ENCODE measurements at regions not wholly inside any gene's neighbourhood (a gene's known extent, or its start where the extent isn't known, plus 50 kb on each side); places are given as distances from the start of the nearest gene placed in this dataset.
A peak's percentile ranks its signal among the peaks of the same experiment; 100 is the strongest.
"Not testable (repeated sequence)": the region's sequence is repeated elsewhere in the genome, so short reads cannot be mapped to it uniquely, and the experiment has no call there.

DNA sequence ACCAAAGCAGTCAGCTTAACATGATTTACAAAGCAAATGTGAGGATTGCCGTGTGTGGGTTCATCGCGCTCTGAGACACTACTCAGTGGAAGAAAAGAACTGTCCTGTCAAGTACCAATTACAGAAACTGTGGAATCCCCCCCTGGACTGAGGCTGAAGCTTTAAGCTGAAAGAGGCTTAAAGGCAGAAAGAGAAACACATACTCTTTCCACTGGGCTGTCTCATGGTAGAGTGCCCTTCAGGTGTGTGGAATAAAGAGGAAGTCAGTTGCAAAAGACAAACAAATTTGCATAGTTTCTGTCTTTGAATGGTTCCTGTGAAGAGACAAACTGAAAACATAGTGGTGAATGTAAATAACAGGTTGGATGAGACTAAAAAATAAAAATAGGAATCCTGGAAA is 560.4 kb upstream of the SYNCRIP start:
- no peak overlapping the region for H3K4me3 Mint-ChIP-seq
- no peaks in the 10 kb centered on the region for H3K27me3 Mint-ChIP-seq
- H3K27ac Mint-ChIP-seq, result no peak overlapping the region
- no peaks in the 10 kb centered on the region for H3K4me1 Mint-ChIP-seq
- no peaks in the 10 kb centered on the region for H3K36me3 Mint-ChIP-seq
- peaks cover 2 to 11% (median 4%) of the 10 kb centered on the region in 7 donors for H3K9me3 Mint-ChIP-seq
- ATAC-seq (ENCODE audit: low read depth in 2 of 2) (no peak), DNase-seq (no peak)

DNA sequence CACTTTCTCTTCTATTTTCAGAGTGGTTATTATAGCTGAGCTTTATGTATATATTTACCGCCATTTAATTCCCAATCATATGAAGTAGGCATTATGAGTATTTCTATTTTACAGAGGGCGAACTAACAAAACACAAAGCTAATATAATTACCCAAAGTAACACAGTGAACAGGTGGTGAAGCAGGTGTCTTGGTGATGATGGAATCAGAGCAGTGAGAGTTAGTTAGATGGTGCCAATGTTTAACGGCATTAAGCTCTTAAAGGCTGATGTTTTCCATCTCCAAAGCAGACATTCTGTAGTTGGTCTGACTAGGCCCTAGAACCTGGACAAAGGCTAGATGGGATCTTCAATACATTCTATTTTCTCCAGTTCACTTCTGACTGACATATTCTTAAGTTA is 551.1 kb upstream of the SYNCRIP start:
- Mint-ChIP-seq H3K36me3 (no peaks in the 10 kb centered on the region), H3K4me1 (no peaks in the 10 kb centered on the region), H3K27me3 (no peaks in the 10 kb centered on the region), H3K4me3 (no peak overlapping the region), H3K27ac (no peak overlapping the region), H3K9me3 (peaks cover 0 to 3% (median 0%) of the 10 kb centered on the region in 7 donors)
- DNase-seq (no peak), ATAC-seq (ENCODE audit: low read depth in 2 of 2) (no peak)

DNA sequence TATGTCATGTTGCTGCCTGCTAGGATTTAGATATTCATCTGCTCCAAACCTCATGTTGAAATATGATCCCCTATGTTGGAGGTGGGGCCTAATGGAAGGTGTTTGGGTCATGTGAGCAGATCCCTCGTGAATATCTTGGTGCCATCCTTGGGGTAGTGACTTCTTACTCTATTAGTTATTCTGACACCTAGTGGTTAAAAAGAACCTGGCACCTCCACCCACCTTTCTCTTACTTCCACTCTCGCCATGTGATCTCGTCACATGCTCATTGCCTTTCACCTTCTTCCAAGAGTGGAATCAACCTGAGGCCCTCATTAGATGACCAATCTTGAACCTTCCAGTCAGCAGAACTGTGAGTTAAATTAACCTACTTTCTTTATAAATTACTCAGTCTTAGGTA is 549.4 kb upstream of the SYNCRIP start:
- no peaks in the 10 kb centered on the region for H3K4me1 Mint-ChIP-seq
- no peaks in the 10 kb centered on the region for H3K36me3 Mint-ChIP-seq
- no peak for ATAC-seq (ENCODE audit: low read depth in 2 of 2)
- H3K27ac Mint-ChIP-seq, result no peak overlapping the region
- peaks cover 0 to 3% (median 0%) of the 10 kb centered on the region in 7 donors for H3K9me3 Mint-ChIP-seq
- H3K27me3 Mint-ChIP-seq, result no peaks in the 10 kb centered on the region
- H3K4me3 Mint-ChIP-seq, result no peak overlapping the region
- DNase-seq, result no peak

GRCh38 chr6:86175149-86175548 is 532.5 kb upstream of the SYNCRIP start:
- not testable (repeated sequence) for H3K4me3 Mint-ChIP-seq; H3K4me1 Mint-ChIP-seq; H3K27me3 Mint-ChIP-seq; H3K36me3 Mint-ChIP-seq; DNase-seq; ATAC-seq (ENCODE audit: low read depth in 2 of 2); H3K9me3 Mint-ChIP-seq; H3K27ac Mint-ChIP-seq

- no peaks in the 10 kb centered on the region for H3K4me1 Mint-ChIP-seq
- no peak overlapping the region for H3K4me3 Mint-ChIP-seq
- no peak overlapping the region for H3K27ac Mint-ChIP-seq
- no peaks in the 10 kb centered on the region for H3K36me3 Mint-ChIP-seq
- DNase-seq (no peak), ATAC-seq (ENCODE audit: low read depth in 2 of 2) (no peak)
- H3K27me3 Mint-ChIP-seq, result no peaks in the 10 kb centered on the region
- H3K9me3 Mint-ChIP-seq, result peaks cover 0 to 5% (median 0%) of the 10 kb centered on the region in 7 donors
These were observed 512.2 kb upstream of the SYNCRIP start for GRCh38 chr6:86154852-86155251.

- Mint-ChIP-seq H3K36me3 (no peaks in the 10 kb centered on the region), H3K9me3 (peaks cover 0 to 5% (median 2%) of the 10 kb centered on the region in 7 donors), H3K4me1 (no peaks in the 10 kb centered on the region), H3K27me3 (no peaks in the 10 kb centered on the region), H3K27ac (no peak overlapping the region), H3K4me3 (no peak overlapping the region)
- ATAC-seq (ENCODE audit: low read depth in 2 of 2) (no peak), DNase-seq (no peak)
These were observed 510.8 kb upstream of the SYNCRIP start for GRCh38 chr6:86153521-86153920.

GRCh38 chr6:86152546-86152945 is 509.9 kb upstream of the SYNCRIP start:
- Mint-ChIP-seq H3K27me3 (no peaks in the 10 kb centered on the region), H3K4me3 (no peak overlapping the region), H3K27ac (no peak overlapping the region), H3K4me1 (no peaks in the 10 kb centered on the region), H3K36me3 (no peaks in the 10 kb centered on the region), H3K9me3 (peaks cover 0 to 5% (median 2%) of the 10 kb centered on the region in 7 donors)
- DNase-seq, result no peak
- ATAC-seq (ENCODE audit: low read depth in 2 of 2), result no peak

- Mint-ChIP-seq H3K27me3 (no peaks in the 10 kb centered on the region), H3K27ac (peak overlapping the region in 1 of 6 donors; percentile 31), H3K36me3 (no peaks in the 10 kb centered on the region), H3K4me3 (no peak overlapping the region), H3K9me3 (peaks cover 0 to 8% (median 0%) of the 10 kb centered on the region in 7 donors), H3K4me1 (no peaks in the 10 kb centered on the region)
- DNase-seq (no peak), ATAC-seq (ENCODE audit: low read depth in 2 of 2) (no peak)
These were observed 505.9 kb upstream of the SYNCRIP start for GRCh38 chr6:86148586-86148985.

DNA sequence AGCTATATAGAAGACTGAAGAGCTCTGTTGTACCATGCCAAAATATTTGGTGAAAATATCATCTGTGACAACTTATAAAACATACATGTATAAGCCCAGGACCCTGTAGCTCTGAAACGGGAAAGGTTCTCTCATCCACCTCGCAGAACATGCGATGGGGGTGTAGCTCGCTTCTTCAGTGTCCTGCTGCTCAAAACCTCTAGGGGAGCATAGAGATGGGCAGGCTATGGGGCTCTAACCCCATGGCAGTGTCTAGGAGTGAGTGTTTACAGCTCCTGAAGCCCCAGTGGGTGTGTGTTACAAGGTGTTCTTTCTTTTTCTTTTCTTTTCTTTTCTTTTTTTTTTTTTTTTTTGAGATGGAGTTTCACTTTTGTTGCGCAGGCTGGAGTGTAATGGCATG is 505.2 kb upstream of the SYNCRIP start:
- Mint-ChIP-seq H3K4me1 (no peaks in the 10 kb centered on the region), H3K27ac (no peak overlapping the region), H3K36me3 (no peaks in the 10 kb centered on the region), H3K27me3 (no peaks in the 10 kb centered on the region), H3K4me3 (no peak overlapping the region), H3K9me3 (peaks cover 0 to 8% (median 2%) of the 10 kb centered on the region in 7 donors)
- DNase-seq, result no peak
- ATAC-seq (ENCODE audit: low read depth in 2 of 2), result no peak

GRCh38 chr6:86147311-86147710 is 504.6 kb upstream of the SYNCRIP start:
- Mint-ChIP-seq H3K9me3 (peaks cover 0 to 11% (median 5%) of the 10 kb centered on the region in 7 donors), H3K27me3 (no peaks in the 10 kb centered on the region), H3K4me1 (no peaks in the 10 kb centered on the region), H3K4me3 (peak overlapping the region in 1 of 8 donors; percentile 56), H3K36me3 (no peaks in the 10 kb centered on the region), H3K27ac (no peak overlapping the region)
- ATAC-seq (ENCODE audit: low read depth in 2 of 2) (no peak), DNase-seq (no peak)

DNA sequence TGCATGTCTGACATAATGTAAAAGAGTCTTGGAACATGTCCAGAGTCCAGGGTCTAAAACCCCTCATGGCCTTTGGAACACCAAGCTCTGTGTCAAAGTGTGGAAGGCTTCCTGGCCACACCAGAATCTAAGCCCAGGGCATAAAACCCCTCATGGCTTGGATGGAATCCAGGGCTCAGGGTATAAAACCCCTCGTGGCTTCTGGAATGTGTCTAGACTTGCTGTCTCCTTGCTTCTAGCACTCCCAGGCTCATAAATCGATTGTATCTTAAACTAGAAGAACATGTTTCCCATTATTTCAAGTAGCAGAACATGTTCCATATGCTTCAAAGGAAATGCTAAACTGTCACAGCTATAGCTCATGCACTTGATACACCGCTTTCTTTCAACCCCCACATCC is 504.1 kb upstream of the SYNCRIP start:
- not testable (repeated sequence) for ATAC-seq (ENCODE audit: low read depth in 2 of 2); H3K27ac Mint-ChIP-seq; H3K4me1 Mint-ChIP-seq; H3K27me3 Mint-ChIP-seq; H3K36me3 Mint-ChIP-seq; DNase-seq
- peak overlapping the region in 1 of 8 donors; percentile 56 for H3K4me3 Mint-ChIP-seq
- H3K9me3 Mint-ChIP-seq, result peaks cover 0 to 13% (median 5%) of the 10 kb centered on the region in 7 donors

GRCh38 chr6:86142326-86142725 is 499.6 kb upstream of the SYNCRIP start:
- ATAC-seq (ENCODE audit: low read depth in 2 of 2) (no peak), DNase-seq (no peak)
- Mint-ChIP-seq H3K27me3 (no peaks in the 10 kb centered on the region), H3K4me3 (peak overlapping the region in 2 of 8 donors; percentile 1 to 12), H3K9me3 (peaks cover 2 to 13% (median 9%) of the 10 kb centered on the region in 7 donors), H3K36me3 (no peaks in the 10 kb centered on the region), H3K27ac (no peak overlapping the region), H3K4me1 (no peaks in the 10 kb centered on the region)

GRCh38 chr6:86128130-86128814 is 485.6 kb upstream of the SYNCRIP start:
- ATAC-seq (ENCODE audit: low read depth in 2 of 2), result no peak
- peaks cover 3 to 34% (median 16%) of the 10 kb centered on the region in 7 donors for H3K9me3 Mint-ChIP-seq
- no peak overlapping the region for H3K4me3 Mint-ChIP-seq
- DNase-seq, result no peak
- peaks cover 0 to 3% of the 10 kb centered on the region in 2 donors for H3K36me3 Mint-ChIP-seq
- H3K27me3 Mint-ChIP-seq, result no peaks in the 10 kb centered on the region
- H3K4me1 Mint-ChIP-seq, result no peaks in the 10 kb centered on the region
- no peak overlapping the region for H3K27ac Mint-ChIP-seq

- peaks cover 0 to 3% (median 2%) of the 10 kb centered on the region in 7 donors for H3K9me3 Mint-ChIP-seq
These were observed 479.4 kb upstream of the SYNCRIP start for GRCh38 chr6:86122086-86122485.

More at GRCh38 chr6:86122086-86122485, 479.4 kb upstream of the SYNCRIP start:
- Mint-ChIP-seq H3K27ac (no peak overlapping the region), H3K27me3 (no peaks in the 10 kb centered on the region), H3K4me3 (no peak overlapping the region), H3K4me1 (no peaks in the 10 kb centered on the region), H3K36me3 (no peaks in the 10 kb centered on the region)
- no peak for DNase-seq
- no peak for ATAC-seq (ENCODE audit: low read depth in 2 of 2)
